DOHH2 (cell line): ENCODE measurements at regions not wholly inside any gene's neighbourhood (a gene's known extent, or its start where the extent isn't known, plus 50 kb on each side); places are given as distances from the start of the nearest gene placed in this dataset.

Source experiments
- CTCF ChIP-seq: fragments of 200-600 bp; sonication (generic); IDR thresholded peaks from one replicate; pipeline ENCODE4 v1.5.1; 2014; ENCODE audit warnings: antibody characterized with exemption, mild to moderate bottlenecking, low read depth, low read length; ENCODE audit not compliant: poor library complexity, severe bottlenecking
- EZH2phosphoT487 ChIP-seq: fragments of 200-600 bp; sonication (generic); IDR thresholded peaks from 2 replicates; pipeline ENCODE4 v1.6.1; 2017; ENCODE audit warnings: borderline replicate concordance, mild to moderate bottlenecking, antibody characterized with exemption, low read length, moderate library complexity, mixed read lengths

DNA sequence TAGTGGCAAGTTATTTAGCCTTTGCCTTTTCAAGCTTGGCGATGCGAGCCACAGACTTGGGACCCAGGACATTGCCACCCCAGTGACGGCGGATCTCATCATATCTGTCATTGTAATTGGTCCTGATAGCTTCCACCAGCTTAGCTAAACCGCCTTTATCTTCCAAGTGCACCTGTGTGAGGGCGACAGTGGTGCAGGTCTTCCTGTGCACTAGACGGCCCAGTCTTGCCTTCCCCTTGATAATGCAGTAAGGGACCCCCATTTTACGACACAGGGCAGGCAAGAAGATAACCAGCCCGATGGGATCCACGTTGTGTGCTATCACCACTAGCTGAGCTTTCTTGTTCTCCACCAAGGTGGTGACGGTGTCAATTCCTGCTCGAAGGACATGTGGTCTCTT, 99.6 kb upstream of the ITGB1 start:
- TF ChIP-seq CTCF (no peak), EZH2phosphoT487 (no peak)
